C4-2B (cell line): ENCODE measurements at regions not wholly inside any gene's neighbourhood (a gene's known extent, or its start where the extent isn't known, plus 50 kb on each side); places are given as distances from the start of the nearest gene placed in this dataset.
"Not testable (repeated sequence)": the region's sequence is repeated elsewhere in the genome, so short reads cannot be mapped to it uniquely, and the experiment has no call there.

Source experiments
- H3K27ac ChIP-seq: fragments of 450-650 bp; 2 replicates; pipeline ENCODE4 v1.5.1; 2017
- CTCF ChIP-seq: fragments of 450-650 bp; conservative IDR thresholded peaks from 2 replicates; pipeline ENCODE4 v1.5.1; 2017; ENCODE audit warnings: mild to moderate bottlenecking
- ZFX ChIP-seq: fragments of 450-650 bp; IDR thresholded peaks from 2 replicates; pipeline ENCODE4 v1.6.1; 2017

DNA sequence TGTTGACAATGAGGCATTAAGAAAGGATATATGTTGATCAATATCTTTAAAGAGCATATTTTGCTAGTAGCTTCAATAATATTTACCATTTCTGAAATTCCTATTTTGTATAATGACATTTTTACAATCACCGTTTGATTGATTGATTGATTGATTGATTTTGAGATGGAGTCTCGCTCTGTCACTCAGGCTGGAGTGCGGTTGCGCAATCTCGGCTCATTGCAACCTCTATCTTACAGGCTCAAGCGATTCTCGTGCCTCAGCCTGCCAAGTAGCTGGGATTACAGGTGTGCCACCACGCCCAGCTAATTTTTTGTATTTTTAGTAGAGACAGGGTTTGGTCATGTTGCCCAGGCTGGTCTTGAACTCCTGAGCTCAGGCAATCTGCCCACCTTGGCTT is 150.9 kb upstream of the TEX13D start:
- not testable (repeated sequence) for H3K27ac ChIP-seq

DNA sequence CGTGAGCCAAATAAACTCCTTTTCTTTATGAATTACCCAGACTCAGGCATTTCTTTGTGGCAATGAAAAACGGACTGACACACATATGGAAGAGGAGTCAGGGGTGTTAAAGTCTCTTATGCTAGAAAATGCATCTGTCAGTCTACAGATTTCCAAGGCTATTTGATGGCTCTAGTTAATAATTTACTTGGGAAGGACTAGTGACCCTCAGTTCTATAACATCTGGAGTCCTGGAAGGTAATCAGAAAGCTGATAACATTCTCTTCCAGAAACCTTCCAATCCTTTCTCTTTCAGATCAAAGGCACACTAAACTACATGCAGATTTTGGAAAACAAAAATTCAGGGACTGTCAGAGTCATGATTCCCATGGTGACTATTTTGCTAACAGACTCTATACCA is 142.0 kb upstream of the TEX13D start:
- H3K27ac ChIP-seq: no peak overlapping the region
- TF ChIP-seq CTCF: no peak

DNA sequence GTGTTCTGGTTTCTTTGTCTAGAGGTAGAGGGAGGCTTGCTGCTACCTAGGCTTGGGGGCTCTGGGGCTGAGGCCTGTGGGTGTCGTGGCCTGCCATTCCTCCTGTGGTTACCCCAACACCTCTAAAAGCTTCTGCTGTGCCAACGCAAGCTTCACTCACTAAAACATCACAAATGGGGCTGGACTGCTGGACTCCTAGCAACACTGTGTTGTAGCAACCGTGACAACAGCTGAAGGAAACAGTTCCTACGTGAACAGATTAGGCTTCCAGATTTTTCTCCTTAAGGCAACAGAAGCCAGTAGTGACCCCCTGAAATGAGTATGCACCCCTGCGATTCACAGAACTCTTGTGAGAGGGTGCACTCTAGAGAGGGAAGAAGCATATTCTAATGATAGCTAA is 138.3 kb upstream of the TEX13D start:
- no peak overlapping the region for H3K27ac ChIP-seq
- TF ChIP-seq CTCF: no peak
- no peak for TF ChIP-seq ZFX

DNA sequence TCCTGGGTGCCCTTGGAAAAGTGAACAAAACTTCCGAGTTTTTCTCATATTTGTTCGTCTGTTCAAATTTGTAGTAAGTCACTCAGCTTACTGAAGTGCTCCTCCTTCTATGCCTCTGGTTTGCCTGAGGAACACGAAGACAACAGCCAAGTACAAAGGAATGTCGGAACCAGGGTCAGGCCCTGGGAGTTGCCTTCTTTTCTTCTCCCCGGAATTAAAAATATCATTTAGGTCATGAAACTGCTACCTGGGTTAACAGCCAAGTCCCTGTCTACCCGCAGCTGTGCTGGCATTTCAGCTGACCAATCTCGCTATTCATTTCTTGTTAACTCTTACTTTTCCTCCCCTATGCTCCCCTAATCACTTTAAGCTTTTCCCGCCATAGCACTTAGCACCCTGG is 137.6 kb upstream of the TEX13D start:
- TF ChIP-seq ZFX (no peak), CTCF (no peak)
- H3K27ac ChIP-seq: no peak overlapping the region

GRCh38 chrX:124203311-124203710 is 129.1 kb upstream of the TEX13D start:
- H3K27ac ChIP-seq: no peak overlapping the region
- TF ChIP-seq CTCF (no peak), ZFX (no peak)

- TF ChIP-seq CTCF (no peak), ZFX (no peak)
- no peak overlapping the region; the same call in 1 of the 2 replicates for H3K27ac ChIP-seq
Measured at GRCh38 chrX:124208660-124209059, 123.8 kb upstream of the TEX13D start.

- no peak for TF ChIP-seq CTCF
- TF ChIP-seq ZFX: no peak
- no peak overlapping the region for H3K27ac ChIP-seq
Measured at GRCh38 chrX:124209792-124210576, 122.5 kb upstream of the TEX13D start.

GRCh38 chrX:124211312-124211942 is 121.0 kb upstream of the TEX13D start:
- H3K27ac ChIP-seq: no peak overlapping the region
- TF ChIP-seq CTCF (peak; percentile 74), ZFX (no peak)
